ENCODE measurements at regions not wholly inside any gene's neighbourhood (a gene's known extent, or its start where the extent isn't known, plus 50 kb on each side); places are given as distances from the start of the nearest gene placed in this dataset.
"Not testable (repeated sequence)": the region's sequence is repeated elsewhere in the genome, so short reads cannot be mapped to it uniquely, and the experiment has no call there.

- DNase-seq (ENCODE audit: low read depth), result no peak
These were observed 203.1 kb downstream of the ARHGEF9 start for GRCh38 chrX:63581906-63582305.

GRCh38 chrX:63581398-63581797 is 203.6 kb downstream of the ARHGEF9 start:
- no peak for DNase-seq (ENCODE audit: low read depth)

GRCh38 chrX:63576533-63576932 is 208.5 kb downstream of the ARHGEF9 start:
- no peak for DNase-seq (ENCODE audit: low read depth)

GRCh38 chrX:63575700-63576099 is 209.3 kb downstream of the ARHGEF9 start:
- not testable (repeated sequence) for DNase-seq (ENCODE audit: low read depth)

GRCh38 chrX:63566856-63567255 is 215.7 kb upstream of the SPIN4 start:
- DNase-seq (ENCODE audit: low read depth), result no peak

- no peak for DNase-seq (ENCODE audit: low read depth)
These were observed 210.3 kb upstream of the SPIN4 start for GRCh38 chrX:63561425-63561824.

- peak; percentile 47 for DNase-seq (ENCODE audit: low read depth)
These were observed 209.6 kb upstream of the SPIN4 start for GRCh38 chrX:63560601-63561218.

- no peak for DNase-seq (ENCODE audit: low read depth)
These were observed 200.7 kb upstream of the SPIN4 start for GRCh38 chrX:63551856-63552255.

GRCh38 chrX:63530654-63531053 is 179.5 kb upstream of the SPIN4 start:
- DNase-seq (ENCODE audit: low read depth), result no peak

- DNase-seq (ENCODE audit: low read depth), result no peak
These were observed 178.8 kb upstream of the SPIN4 start for GRCh38 chrX:63529961-63530360.

GRCh38 chrX:63526863-63527262 is 175.7 kb upstream of the SPIN4 start:
- DNase-seq (ENCODE audit: low read depth), result no peak

GRCh38 chrX:63525491-63525890 is 174.4 kb upstream of the SPIN4 start:
- DNase-seq (ENCODE audit: low read depth), result no peak

- not testable (repeated sequence) for DNase-seq (ENCODE audit: low read depth)
These were observed 168.2 kb upstream of the SPIN4 start for GRCh38 chrX:63519368-63519767.

GRCh38 chrX:63514569-63515080 is 163.5 kb upstream of the SPIN4 start:
- no peak for DNase-seq (ENCODE audit: low read depth)

GRCh38 chrX:63513825-63514568 is 162.9 kb upstream of the SPIN4 start:
- DNase-seq (ENCODE audit: low read depth), result no peak

- DNase-seq (ENCODE audit: low read depth), result no peak
These were observed 160.2 kb upstream of the SPIN4 start for GRCh38 chrX:63511361-63511760.

GRCh38 chrX:63508668-63509067 is 157.5 kb upstream of the SPIN4 start:
- DNase-seq (ENCODE audit: low read depth), result no peak

- no peak for DNase-seq (ENCODE audit: low read depth)
These were observed 155.2 kb upstream of the SPIN4 start for GRCh38 chrX:63506320-63506719.

- DNase-seq (ENCODE audit: low read depth), result no peak
These were observed 152.4 kb upstream of the SPIN4 start for GRCh38 chrX:63503541-63503940.

GRCh38 chrX:63488546-63489373 is 137.6 kb upstream of the SPIN4 start:
- DNase-seq (ENCODE audit: low read depth), result no peak

GRCh38 chrX:63475200-63475599 is 124.1 kb upstream of the SPIN4 start:
- no peak for DNase-seq (ENCODE audit: low read depth)

GRCh38 chrX:63471004-63471403 is 119.9 kb upstream of the SPIN4 start:
- DNase-seq (ENCODE audit: low read depth), result no peak

GRCh38 chrX:63470506-63470905 is 119.4 kb upstream of the SPIN4 start:
- no peak for DNase-seq (ENCODE audit: low read depth)

Data from activated T-cell treated with anti-CD3 and anti-CD28 coated beads for 24 hours (primary cell).